Astrocyte (in vitro differentiated cells and primary cell): ENCODE measurements at regions not wholly inside any gene's neighbourhood (a gene's known extent, or its start where the extent isn't known, plus 50 kb on each side); places are given as distances from the start of the nearest gene placed in this dataset.

Experiments
- DNase-seq: peaks from one replicate; pipeline ENCODE4 v3.0.0-alpha.2; 2010; ENCODE audit warnings: low read depth
- FAIRE-seq: peaks from 2 replicates; lab custom pipeline; 2011; peaks lifted over from hg19 to GRCh38; lab: Jason Lieb, UNC
- H2AFZ ChIP-seq: 2 replicates; pipeline ENCODE4 v1.6.0; 2012; ENCODE audit warnings: low read depth, low read length, inconsistent platforms
- H3K27ac ChIP-seq: 2 replicates; pipeline ENCODE4 v1.5.1; 2011; ENCODE audit warnings: low read depth, low read length, inconsistent platforms
- H3K27me3 ChIP-seq: 2 replicates; pipeline ENCODE4 v1.6.0; 2011; ENCODE audit warnings: low read length, inconsistent platforms; ENCODE audit not compliant: insufficient read depth
- H3K36me3 ChIP-seq: 2 replicates; pipeline ENCODE4 v1.5.1; 2011; ENCODE audit warnings: low read length, inconsistent platforms; ENCODE audit not compliant: insufficient read depth
- H3K4me1 ChIP-seq: 2 replicates; pipeline ENCODE4 v1.5.1; 2011; ENCODE audit warnings: low read length, inconsistent platforms; ENCODE audit not compliant: insufficient read depth
- H3K4me2 ChIP-seq: 2 replicates; pipeline ENCODE4 v1.6.0; 2012; ENCODE audit warnings: low read length, inconsistent platforms
- H3K4me3 ChIP-seq: 2 replicates; pipeline ENCODE4 v1.5.1; 2011; ENCODE audit warnings: low read depth, mild to moderate bottlenecking, low read length, inconsistent platforms; ENCODE audit not compliant: insufficient read depth
- H3K79me2 ChIP-seq: 2 replicates; pipeline ENCODE4 v1.6.0; 2012; ENCODE audit warnings: mild to moderate bottlenecking, low read length, inconsistent platforms; ENCODE audit not compliant: insufficient read depth
- H3K9ac ChIP-seq: 2 replicates; pipeline ENCODE4 v1.6.0; 2012; ENCODE audit warnings: mild to moderate bottlenecking, low read length, inconsistent platforms
- H3K9me3 ChIP-seq: 2 replicates; pipeline ENCODE4 v1.5.1; 2012; ENCODE audit warnings: low read depth, mild to moderate bottlenecking, low read length, inconsistent platforms; ENCODE audit not compliant: insufficient read depth
- H4K20me1 ChIP-seq: 2 replicates; pipeline ENCODE4 v1.6.0; 2012; ENCODE audit warnings: low read length, inconsistent platforms; ENCODE audit not compliant: insufficient read depth
- H3K27ac Mint-ChIP-seq: one replicate; pipeline ENCODE4 v1.8.0; 2021; ENCODE audit warnings: mild to moderate bottlenecking, mixed read lengths; ENCODE audit not compliant: unreplicated experiment
- H3K27me3 Mint-ChIP-seq: one replicate; pipeline ENCODE4 v1.8.0; 2021; ENCODE audit warnings: low read depth, mixed read lengths; ENCODE audit not compliant: unreplicated experiment
- H3K36me3 Mint-ChIP-seq: one replicate; pipeline ENCODE4 v1.8.0; 2021; ENCODE audit warnings: low read depth, mixed read lengths; ENCODE audit not compliant: unreplicated experiment
- H3K4me1 Mint-ChIP-seq: one replicate; pipeline ENCODE4 v1.8.0; 2021; ENCODE audit warnings: low read depth, mixed read lengths; ENCODE audit not compliant: unreplicated experiment
- H3K4me3 Mint-ChIP-seq: one replicate; pipeline ENCODE4 v1.8.0; 2021; ENCODE audit warnings: mild to moderate bottlenecking, moderate library complexity, mixed read lengths; ENCODE audit not compliant: unreplicated experiment
- H3K9me3 Mint-ChIP-seq: one replicate; pipeline ENCODE4 v1.8.0; 2021; ENCODE audit warnings: mild to moderate bottlenecking, mixed read lengths; ENCODE audit not compliant: unreplicated experiment
- CTCF ChIP-seq: IDR thresholded peaks from 2 replicates; pipeline ENCODE4 v1.5.1; 2011; ENCODE audit warnings: low read depth, mild to moderate bottlenecking, inconsistent platforms, low read length, moderate library complexity; ENCODE audit not compliant: insufficient read depth
- EZH2 ChIP-seq: IDR thresholded peaks from 2 replicates; pipeline ENCODE4 v1.6.1; 2012; ENCODE audit warnings: mild to moderate bottlenecking, low read length, inconsistent platforms; ENCODE audit not compliant: insufficient read depth

- Mint-ChIP-seq H3K9me3 (peaks cover 11% of the 10 kb centered on the region), H3K27ac (no peak overlapping the region), H3K27me3 (peaks cover 24% of the 10 kb centered on the region), H3K4me1 (no peaks in the 10 kb centered on the region), H3K36me3 (no peaks in the 10 kb centered on the region), H3K4me3 (no peak overlapping the region)
- H3K9me3 ChIP-seq = peaks cover 2% of the 10 kb centered on the region
- H3K4me2 ChIP-seq = no peak overlapping the region
- TF ChIP-seq CTCF = no peak
- TF ChIP-seq EZH2 = no peak
- H3K79me2 ChIP-seq = no peaks in the 10 kb centered on the region
- peaks cover 26% of the 10 kb centered on the region for H3K27me3 ChIP-seq
- no peaks in the 10 kb centered on the region for H4K20me1 ChIP-seq
- DNase-seq = no peak
- H3K27ac ChIP-seq = no peak overlapping the region
- H2AFZ ChIP-seq = no peak overlapping the region
- no peak for FAIRE-seq
- H3K36me3 ChIP-seq = no peaks in the 10 kb centered on the region
- no peak overlapping the region for H3K4me3 ChIP-seq
- H3K9ac ChIP-seq = no peak overlapping the region
- no peaks in the 10 kb centered on the region for H3K4me1 ChIP-seq
Measured at GRCh38 chr2:235302263-235302662, 191.6 kb upstream of the AGAP1 start.

GRCh38 chr2:235303499-235304291, 190.1 kb upstream of the AGAP1 start:
- Histone ChIP-seq H3K27me3 (peaks cover 18% of the 10 kb centered on the region), H3K4me2 (no peak overlapping the region), H3K9me3 (peaks cover 2% of the 10 kb centered on the region), H3K9ac (no peak overlapping the region), H3K4me3 (no peak overlapping the region), H4K20me1 (no peaks in the 10 kb centered on the region), H2AFZ (no peak overlapping the region), H3K27ac (no peak overlapping the region), H3K4me1 (no peaks in the 10 kb centered on the region), H3K79me2 (no peaks in the 10 kb centered on the region), H3K36me3 (no peaks in the 10 kb centered on the region)
- DNase-seq = no peak
- TF ChIP-seq EZH2 (no peak), CTCF (no peak)
- Mint-ChIP-seq H3K4me1 (no peaks in the 10 kb centered on the region), H3K4me3 (no peak overlapping the region), H3K27ac (no peak overlapping the region), H3K9me3 (peaks cover 7% of the 10 kb centered on the region), H3K36me3 (no peaks in the 10 kb centered on the region), H3K27me3 (peaks cover 23% of the 10 kb centered on the region)
- no peak for FAIRE-seq

GRCh38 chr2:235305678-235306077, 188.2 kb upstream of the AGAP1 start:
- no peaks in the 10 kb centered on the region for H3K36me3 Mint-ChIP-seq
- no peak overlapping the region for H3K4me3 Mint-ChIP-seq
- Histone ChIP-seq H3K9me3 (peaks cover 2% of the 10 kb centered on the region), H3K27ac (no peak overlapping the region), H2AFZ (no peak overlapping the region), H3K4me2 (no peak overlapping the region), H3K79me2 (no peaks in the 10 kb centered on the region), H3K4me3 (no peak overlapping the region), H3K9ac (no peak overlapping the region), H4K20me1 (no peaks in the 10 kb centered on the region), H3K4me1 (no peaks in the 10 kb centered on the region), H3K36me3 (no peaks in the 10 kb centered on the region), H3K27me3 (peaks cover 18% of the 10 kb centered on the region)
- TF ChIP-seq CTCF (no peak), EZH2 (no peak)
- FAIRE-seq (no peak), DNase-seq (no peak)
- no peaks in the 10 kb centered on the region for H3K4me1 Mint-ChIP-seq
- peaks cover 18% of the 10 kb centered on the region for H3K27me3 Mint-ChIP-seq
- peaks cover 7% of the 10 kb centered on the region for H3K9me3 Mint-ChIP-seq
- no peak overlapping the region for H3K27ac Mint-ChIP-seq
